ENCODE measurements at regions not wholly inside any gene's neighbourhood (a gene's known extent, or its start where the extent isn't known, plus 50 kb on each side); places are given as distances from the start of the nearest gene placed in this dataset.

GRCh38 chr5:92313385-92313784, 930.3 kb upstream of the ARRDC3 start:
- TF ChIP-seq CTCF (IDR thresholded peaks at IDR 0.05) (no peak), POLR2A (IDR thresholded peaks at IDR 0.05) (no peak), EP300 (IDR thresholded peaks at IDR 0.05; ENCODE audit: low read depth) (no peak), POLR2AphosphoS5 (IDR thresholded peaks at IDR 0.05) (no peak)
